ENCODE measurements at regions not wholly inside any gene's neighbourhood (a gene's known extent, or its start where the extent isn't known, plus 50 kb on each side); places are given as distances from the start of the nearest gene placed in this dataset.

DNA sequence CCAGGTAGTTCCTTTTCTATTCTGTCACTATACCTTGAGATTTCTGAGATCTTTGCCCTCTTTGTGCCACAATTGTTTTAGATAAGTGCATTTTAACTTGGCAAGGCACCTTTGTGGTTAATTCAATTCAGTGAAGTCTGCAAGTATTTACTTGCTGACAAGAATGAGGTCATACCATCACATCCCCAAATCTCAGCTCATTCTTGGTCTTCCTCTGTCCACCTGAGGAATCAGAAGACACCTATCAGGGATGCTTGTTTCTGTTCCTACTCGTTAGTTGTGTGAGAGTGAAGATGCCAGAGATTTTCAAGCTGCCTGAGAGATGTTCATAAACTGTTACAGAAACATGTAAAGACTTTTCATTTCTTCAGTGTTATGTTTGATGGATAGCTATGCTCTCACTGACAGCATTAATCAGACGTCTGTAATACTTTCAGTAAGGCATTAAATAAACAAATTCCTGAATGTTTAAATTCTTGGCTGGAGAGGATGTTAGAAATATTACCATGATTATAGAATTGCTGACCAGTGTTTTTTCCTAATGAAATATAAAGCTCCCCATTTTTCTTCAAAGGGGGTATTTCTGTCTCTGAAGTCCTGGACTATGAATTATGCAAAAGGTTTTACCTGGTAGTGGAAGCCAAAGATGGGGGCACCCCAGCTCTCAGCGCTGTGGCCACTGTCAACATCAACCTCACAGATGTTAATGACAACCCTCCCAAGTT is 135.0 kb upstream of the MTNR1B start:
- Histone ChIP-seq H3K4me2 (ENCODE audit: insufficient read depth, insufficient read length, low read length) (no peak overlapping the region), H3K23me2 (ENCODE audit: insufficient read length, low read depth, low read length, poor library complexity, severe bottlenecking) (no peaks in the 10 kb centered on the region), H4K91ac (ENCODE audit: insufficient read length, low read depth, low read length) (no peak overlapping the region), H2BK5ac (ENCODE audit: insufficient read length, low read length) (no peak overlapping the region), H3K4ac (ENCODE audit: low read depth, low read length) (no peak overlapping the region), H2AK5ac (ENCODE audit: insufficient read length, low read length) (no peak overlapping the region), H3K56ac (ENCODE audit: insufficient read length, low read depth, low read length) (no peak overlapping the region), H2BK12ac (ENCODE audit: insufficient read length, low read depth, low read length) (no peak overlapping the region), H3K23ac (ENCODE audit: insufficient read length, low read depth, low read length) (no peak overlapping the region), H3K18ac (ENCODE audit: insufficient read length, low read depth, low read length) (no peak overlapping the region), H2BK15ac (ENCODE audit: low read depth, low read length) (no peak overlapping the region), H4K20me1 (ENCODE audit: control insufficient read depth, insufficient read depth, insufficient read length) (no peaks in the 10 kb centered on the region), H4K5ac (ENCODE audit: insufficient read length, low read depth, low read length) (no peak overlapping the region), H3K14ac (ENCODE audit: insufficient read depth, low read length) (no peak overlapping the region), H3K4me1 (ENCODE audit: insufficient read depth, low read length) (peaks cover 4% of the 10 kb centered on the region; the same call in 1 of the 2 replicates), H2BK20ac (ENCODE audit: low read depth, low read length, poor library complexity, severe bottlenecking) (no peak overlapping the region), H2AFZ (ENCODE audit: low read length) (no peak overlapping the region), H2BK120ac (ENCODE audit: low read depth, low read length, poor library complexity, severe bottlenecking) (no peak overlapping the region), H3T11ph (ENCODE audit: low read length) (no peak overlapping the region), H3K27me3 (ENCODE audit: insufficient read depth, low read length) (no peaks in the 10 kb centered on the region), H3K9ac (ENCODE audit: extremely low read depth, insufficient read length, low read length) (no peak overlapping the region), H3K9me3 (ENCODE audit: control insufficient read depth, low read depth, low read length) (no peaks in the 10 kb centered on the region), H3K27ac (ENCODE audit: insufficient read length, low read depth, low read length) (no peak overlapping the region), H4K8ac (replicated peaks; ENCODE audit: insufficient read length, low read depth, low read length) (no peak overlapping the region), H3K79me1 (ENCODE audit: insufficient read depth, low read depth, low read length, poor library complexity, severe bottlenecking) (no peaks in the 10 kb centered on the region), H3K79me2 (ENCODE audit: insufficient read depth, low read length) (no peaks in the 10 kb centered on the region)
- TF ChIP-seq, protein P1, sequence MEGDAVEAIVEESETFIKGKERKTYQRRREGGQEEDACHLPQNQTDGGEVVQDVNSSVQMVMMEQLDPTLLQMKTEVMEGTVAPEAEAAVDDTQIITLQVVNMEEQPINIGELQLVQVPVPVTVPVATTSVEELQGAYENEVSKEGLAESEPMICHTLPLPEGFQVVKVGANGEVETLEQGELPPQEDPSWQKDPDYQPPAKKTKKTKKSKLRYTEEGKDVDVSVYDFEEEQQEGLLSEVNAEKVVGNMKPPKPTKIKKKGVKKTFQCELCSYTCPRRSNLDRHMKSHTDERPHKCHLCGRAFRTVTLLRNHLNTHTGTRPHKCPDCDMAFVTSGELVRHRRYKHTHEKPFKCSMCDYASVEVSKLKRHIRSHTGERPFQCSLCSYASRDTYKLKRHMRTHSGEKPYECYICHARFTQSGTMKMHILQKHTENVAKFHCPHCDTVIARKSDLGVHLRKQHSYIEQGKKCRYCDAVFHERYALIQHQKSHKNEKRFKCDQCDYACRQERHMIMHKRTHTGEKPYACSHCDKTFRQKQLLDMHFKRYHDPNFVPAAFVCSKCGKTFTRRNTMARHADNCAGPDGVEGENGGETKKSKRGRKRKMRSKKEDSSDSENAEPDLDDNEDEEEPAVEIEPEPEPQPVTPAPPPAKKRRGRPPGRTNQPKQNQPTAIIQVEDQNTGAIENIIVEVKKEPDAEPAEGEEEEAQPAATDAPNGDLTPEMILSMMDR (conservative IDR thresholded peaks at IDR 0.05) = no peak
- no peak for DNase-seq
- no peaks in the 10 kb centered on the region for H3K27me3 Mint-ChIP-seq (ENCODE audit: low read depth)
- no CpG with 5 or more reads among the region's 3 CpGs for WGBS (ENCODE audit: extremely low coverage, insufficient read length, low lambda C conversion rate)
- H3K36me3 Mint-ChIP-seq (ENCODE audit: insufficient read depth in 1 of 3, low read depth in 3 of 3) = peaks cover 0 to 14% (median 11%) of the 10 kb centered on the region in 3 experiments; a peak in 4 of 7 replicates
- peaks cover 25 to 26% of the 10 kb centered on the region in 2 experiments for H3K4me1 Mint-ChIP-seq
- H3K27ac Mint-ChIP-seq = no peak overlapping the region
- no peaks in the 10 kb centered on the region for H3K9me3 Mint-ChIP-seq
- no peak overlapping the region for H3K4me3 Mint-ChIP-seq
